ENCODE measurements at regions not wholly inside any gene's neighbourhood (a gene's known extent, or its start where the extent isn't known, plus 50 kb on each side); places are given as distances from the start of the nearest gene placed in this dataset.

DNA sequence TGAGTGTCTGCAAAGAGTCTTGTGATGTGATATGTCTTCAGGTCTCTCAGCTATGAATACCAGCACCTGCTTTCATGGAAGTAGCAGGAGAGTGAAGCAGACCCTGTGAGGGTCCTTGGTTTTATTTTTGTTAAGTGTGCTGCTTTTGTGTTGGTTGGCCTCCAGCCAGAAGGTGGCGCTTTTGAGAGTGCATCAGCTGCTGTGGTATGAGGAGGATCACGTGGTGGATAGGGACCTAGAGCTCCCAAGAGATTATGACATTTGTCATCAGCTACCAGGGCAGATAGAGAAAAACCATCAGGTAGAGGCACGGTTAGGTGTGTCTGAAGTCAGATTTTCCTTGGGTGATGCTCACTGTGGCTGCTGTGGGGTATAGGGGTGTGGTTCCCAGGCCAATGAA lies 1232.1 kb downstream of the MRPL39 start:
- DNase-seq = no peak

DNA sequence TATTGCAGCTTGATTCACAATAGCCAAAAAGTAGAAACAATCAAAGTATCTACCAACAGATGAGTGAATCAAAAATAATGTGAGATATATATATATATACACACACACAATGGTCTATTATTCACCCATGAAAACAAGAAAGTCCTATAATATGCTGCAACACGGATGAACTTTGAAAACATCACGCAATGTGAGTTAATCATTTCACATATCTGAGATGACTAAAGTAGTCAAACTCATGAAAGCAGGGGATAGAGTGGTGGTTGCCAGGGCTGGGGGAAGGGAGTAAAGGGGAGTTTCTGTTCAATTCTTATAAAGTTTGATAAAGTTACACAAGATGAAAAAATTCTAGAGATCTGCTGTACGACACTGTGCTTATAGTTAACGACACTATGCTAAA lies 1234.8 kb downstream of the MRPL39 start:
- DNase-seq = no peak

DNA sequence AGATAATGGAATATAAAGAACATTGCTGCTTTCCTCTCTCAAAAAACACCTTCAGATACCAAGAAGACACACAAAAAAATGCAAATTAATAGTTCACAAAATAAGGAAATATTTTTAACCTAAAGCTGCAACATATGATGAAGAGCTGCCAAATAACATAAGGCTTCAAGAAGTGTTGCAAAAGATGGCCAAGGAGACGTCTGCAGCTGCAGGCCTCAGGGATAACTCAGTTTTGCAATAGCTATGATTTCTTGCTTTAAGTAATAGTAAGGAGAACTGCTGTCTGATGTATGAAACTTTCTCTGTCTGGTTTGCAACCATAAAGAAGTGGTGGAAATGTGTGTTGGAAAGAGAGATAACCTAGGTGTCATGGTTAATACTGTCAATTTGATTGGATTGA lies 1237.5 kb downstream of the MRPL39 start:
- DNase-seq = no peak

DNA sequence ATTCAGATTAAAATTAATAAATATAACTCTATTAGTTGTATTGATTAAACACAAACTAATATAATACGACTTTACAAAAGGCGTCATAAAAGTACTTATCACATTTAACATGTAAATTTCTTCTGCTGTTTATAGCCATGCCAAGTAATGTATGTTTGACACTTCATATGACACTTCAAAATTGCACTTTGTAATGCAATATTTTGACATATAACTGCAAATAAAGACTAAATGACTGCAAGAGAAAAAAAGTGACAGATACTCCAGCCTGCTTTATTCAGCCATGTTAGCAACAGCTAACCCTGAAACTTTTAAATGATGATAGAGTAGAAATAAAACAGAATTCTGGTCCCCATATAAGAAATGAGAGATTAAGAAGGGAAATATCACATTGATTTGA lies 1238.0 kb downstream of the MRPL39 start:
- DNase-seq = no peak

DNA sequence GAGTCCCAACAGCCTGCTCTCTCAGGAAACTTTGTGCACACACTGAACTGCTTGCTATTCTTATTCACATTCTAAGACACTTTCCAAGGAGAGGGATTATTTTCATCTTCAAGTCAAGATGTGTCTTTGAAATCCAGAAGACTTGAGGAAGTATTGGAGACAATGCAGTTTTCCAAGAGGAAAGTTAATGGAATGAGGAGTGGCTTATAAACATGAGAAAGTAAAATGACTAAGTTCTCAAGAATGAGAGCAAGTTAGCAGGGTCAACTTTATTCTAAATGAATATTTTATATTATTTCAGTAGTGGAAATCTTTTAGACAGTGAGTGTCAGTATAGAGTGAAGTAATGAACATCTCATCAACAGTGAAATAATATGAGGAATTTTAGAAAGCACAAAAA lies 1239.3 kb downstream of the MRPL39 start:
- DNase-seq = no peak

DNA sequence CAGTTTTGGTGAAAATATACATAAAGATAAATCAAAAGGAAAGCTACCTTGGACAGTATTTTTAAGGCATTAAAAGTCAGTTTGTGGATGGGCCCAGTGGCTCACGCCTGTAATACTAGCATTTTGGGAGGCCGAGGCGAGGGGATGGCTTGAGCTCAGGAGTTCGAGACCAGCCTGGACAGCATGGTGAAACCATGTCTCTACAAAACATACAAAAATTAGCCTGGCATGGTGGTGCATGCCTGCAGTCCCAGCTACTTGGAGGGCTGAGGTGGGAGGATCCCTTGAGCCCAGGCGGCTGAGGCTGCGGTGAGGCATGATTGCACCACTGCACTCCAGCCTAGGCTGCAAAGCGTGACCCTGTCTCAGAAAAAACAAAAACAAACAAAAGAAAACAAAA lies 1253.8 kb downstream of the MRPL39 start:
- DNase-seq = no peak

DNA sequence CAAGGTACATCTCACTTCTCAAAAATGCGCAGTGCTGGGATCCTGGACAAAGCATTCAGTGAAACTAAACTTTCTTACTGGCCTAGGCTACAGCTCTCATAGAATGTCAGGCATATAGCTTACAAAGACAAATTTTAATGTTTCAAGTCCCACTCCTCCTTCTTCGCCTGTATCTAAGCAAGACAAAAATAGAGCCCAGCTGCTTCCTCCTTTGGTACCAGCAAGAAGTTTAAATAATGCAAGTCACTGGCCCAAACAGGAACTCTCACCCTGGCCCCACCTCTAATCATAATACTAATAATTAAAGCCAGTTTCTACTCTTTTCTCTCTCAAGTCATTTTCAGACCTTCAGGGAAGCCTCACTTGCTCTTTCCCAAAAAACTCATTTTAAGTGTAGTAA lies 1267.9 kb downstream of the MRPL39 start:
- DNase-seq = no peak

DNA sequence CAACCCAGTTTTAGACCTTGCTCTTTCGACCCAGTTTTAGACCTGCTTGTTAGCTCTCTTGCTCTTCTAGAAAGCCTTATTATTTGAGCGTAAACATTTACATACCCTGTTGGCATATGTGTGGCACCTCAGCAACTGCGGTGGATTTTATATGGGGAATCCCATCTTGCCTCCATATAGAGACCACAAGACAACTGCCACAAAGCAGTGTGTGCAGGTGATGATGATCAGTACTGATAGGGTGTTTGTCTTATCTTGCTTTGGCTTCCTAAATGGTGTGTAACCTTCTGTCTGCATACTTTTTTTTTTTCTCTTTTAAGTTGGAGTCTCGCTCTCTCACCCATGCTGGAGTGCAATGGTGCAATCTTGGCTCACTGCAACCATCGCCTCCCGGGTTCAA lies 1270.8 kb downstream of the MRPL39 start:
- no peak for DNase-seq

DNA sequence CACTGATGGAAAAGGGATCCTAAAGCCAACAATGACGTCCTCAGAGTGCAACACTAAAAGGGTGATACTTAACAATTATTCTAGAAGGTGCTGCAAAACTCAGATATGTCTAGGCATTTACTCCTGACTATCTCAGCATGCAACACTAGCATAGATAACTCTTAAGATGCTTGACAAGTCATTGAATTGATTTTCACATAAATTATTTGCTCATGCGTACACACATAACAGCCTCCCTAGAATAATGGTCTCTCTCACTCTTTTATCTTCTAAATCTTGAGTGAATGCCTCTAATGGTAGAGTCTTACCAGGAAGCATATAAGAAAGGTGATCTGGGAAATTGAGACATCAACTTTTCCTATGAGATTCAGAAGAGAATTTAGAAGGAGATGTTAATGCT lies 1283.7 kb downstream of the MRPL39 start:
- DNase-seq = no peak

DNA sequence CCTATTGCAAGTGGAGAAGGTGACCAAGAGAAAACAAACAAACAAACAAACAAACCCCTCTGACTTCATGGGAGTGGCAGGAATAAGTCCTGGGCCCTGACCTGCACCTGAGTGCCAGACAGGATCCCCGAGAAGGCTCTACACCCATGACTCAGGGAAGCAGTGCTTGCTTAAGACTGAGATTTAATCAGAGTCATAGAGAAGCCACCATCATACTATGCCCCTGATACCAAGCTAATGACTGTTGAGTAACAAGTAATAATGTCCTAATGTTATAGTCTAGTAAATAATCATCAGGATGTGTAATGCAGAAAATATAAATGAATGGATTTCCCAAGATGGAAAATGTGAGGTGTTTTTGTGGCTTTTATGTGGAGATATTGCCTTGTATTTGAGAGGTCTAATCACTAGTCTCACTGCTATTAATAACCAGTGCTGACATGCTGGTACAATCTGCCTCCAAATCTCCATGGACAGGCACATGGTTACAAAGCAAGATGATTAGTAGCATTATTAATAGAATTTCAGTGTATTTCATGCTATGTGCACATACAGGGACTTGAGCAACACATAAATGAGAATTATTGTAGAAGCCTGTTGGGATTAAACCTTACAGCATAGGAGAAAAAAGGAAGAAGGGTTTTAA lies 1290.9 kb downstream of the MRPL39 start:
- no peak for DNase-seq

DNA sequence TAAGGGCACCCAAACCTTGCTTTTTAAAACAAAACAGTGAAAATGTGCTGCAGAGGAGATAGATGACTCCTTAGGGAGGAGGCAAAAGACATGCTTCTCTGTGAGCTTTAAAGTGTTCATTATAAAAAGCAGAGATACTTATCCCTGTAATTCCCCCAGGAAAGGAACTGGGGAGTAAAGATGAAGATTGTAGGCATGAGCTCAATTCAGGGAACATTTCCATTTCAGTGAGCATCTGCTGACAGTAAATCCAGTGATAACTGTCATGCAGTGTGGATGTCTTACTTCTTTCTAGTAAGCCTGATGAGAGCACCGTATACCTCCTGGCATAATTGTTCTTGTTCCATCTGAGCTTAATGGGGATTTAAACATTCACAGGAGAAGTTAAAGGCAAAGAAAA lies 1296.5 kb downstream of the MRPL39 start:
- no peak for DNase-seq

DNA sequence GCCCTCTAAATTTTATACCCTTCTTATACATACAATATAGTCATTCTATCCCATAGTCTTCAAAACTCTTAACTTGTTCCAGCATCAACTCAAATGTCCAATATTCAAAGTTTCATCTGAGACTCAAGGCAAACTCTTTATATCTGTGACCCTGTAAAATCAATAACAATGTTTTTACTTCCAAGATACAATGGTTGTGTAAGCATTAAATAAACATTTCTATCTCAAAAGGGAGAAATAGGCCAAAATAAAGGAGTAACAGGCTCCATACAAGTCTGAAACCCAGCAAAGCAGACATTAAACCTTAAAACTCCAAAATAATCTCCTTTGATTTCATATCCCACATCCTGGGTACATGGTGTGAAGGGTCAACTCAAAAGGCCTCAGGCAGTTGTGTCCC lies 1299.1 kb downstream of the MRPL39 start:
- no peak for DNase-seq

DNA sequence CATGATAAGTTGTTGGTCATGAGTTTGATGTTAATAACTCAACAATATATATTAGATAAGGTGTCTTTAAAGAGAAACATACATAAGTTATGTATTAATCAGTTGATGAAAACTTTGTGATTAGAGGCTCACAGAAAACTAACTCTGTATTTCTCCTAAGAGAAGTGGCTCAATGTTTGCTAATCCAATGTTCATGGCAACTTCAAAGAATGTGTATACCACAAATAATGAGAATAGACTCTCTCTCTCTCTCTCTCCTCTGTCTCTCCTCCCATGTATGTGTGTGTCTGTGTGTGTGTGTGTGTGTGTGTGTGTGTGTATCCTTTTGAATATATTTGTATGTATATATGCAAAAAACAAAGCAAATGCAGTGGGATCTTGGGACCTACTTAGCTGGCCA lies 1304.9 kb downstream of the MRPL39 start:
- DNase-seq = no peak

DNA sequence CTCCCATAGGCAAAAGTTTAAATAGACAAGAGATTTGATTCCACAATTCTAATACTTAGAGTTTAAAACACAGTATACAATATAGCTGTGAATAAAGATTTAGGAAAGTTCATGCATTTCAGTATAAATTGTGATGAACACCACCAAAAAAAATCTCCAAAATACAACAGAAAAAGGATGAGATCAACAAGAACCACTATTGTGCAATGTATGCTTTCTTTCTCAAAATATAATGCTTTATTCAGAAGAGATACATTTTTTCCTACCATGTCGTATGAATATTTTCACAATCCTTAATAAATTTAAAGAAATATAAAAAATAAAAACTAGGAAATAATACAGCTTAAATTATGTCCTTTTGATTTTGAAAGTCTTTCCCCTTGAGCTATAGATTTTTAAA lies 1309.2 kb downstream of the MRPL39 start:
- no peak for DNase-seq

DNA sequence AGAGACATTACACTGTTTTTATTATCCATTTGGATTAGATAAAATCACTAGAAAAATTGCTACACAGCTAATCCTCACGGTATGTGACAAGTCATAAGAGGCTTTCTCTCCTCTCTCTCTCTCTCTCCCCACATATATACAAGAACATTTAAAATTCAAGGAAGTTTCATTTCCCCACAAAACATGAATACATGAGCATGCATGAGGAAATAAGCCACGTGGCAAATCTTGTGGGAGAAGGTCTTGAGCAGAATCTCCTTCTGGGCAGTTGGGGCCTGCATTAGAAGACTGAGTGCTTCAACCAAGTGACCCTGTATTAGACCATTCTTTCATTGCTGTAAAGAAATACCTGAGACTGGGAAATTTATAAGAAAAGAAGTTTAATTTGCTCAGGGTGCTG lies 1313.1 kb downstream of the MRPL39 start:
- DNase-seq = no peak

DNA sequence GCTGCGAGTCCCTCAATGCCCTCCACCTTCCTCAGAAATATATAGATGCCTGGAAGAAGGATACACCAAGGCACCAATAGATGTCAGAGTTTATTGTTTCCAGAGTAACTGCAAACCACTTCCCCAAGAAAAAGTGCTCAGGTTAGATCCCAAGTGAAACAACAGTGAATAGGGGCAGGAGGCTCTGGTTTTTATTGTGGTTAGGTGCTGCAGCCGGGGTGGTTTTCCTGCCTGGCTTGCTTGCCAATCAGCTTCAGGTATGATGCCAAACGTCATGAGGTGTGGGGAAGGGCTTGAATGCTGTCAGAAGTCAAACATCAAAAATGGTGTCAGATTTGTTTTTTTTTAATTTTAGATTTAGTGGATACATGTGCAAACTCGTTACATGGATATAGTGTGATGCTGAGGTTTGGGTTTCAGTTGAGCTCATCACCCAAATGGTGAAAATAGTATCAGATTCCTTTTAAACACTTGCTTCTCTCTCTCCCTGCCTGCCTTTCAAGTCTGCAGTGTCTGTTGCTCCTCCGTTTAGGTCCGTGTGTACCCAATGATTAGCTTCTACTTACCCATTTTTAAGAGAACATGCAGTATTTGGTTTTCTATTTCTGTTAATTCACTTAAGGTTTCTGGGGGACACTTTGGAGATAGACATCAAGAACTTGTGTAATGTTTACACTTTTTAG lies 1317.0 kb downstream of the MRPL39 start:
- no peak for DNase-seq

DNA sequence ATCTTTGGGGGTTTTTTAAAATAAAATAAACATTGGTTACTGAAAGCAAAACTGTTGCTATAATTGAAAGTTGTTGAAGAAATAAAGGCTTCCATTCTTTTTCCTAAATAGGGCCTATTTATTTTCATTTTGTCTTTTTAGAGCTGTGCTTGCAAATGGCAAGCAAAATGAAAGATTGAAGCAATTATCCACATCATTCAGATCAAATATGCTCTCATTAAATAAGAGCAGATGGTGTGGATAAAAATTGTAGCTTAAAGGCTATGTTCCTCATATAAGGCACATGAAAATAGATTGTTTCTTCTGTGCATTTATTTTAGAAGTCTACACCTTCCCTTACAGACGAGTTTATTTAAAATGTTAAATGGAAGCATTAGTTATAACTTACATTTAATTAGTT lies 1317.7 kb downstream of the MRPL39 start:
- DNase-seq = no peak

DNA sequence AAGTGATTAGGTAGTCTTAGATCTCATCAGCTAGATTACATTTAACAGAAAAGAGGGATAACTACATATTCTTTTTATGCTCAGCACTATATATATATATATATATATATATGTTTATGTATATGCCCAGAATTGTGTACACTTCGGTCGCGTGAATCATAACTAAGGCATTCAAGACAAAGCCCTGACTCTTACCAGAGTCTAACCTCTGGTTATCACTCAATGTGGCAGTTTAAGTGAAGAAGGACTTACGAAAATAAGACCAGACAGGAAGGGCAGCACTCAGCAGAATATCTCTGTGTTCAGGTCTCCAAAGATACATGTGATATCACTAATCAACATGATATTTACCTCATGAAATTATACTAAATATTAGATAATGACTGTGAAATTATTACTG lies 1326.7 kb downstream of the MRPL39 start:
- DNase-seq = no peak

DNA sequence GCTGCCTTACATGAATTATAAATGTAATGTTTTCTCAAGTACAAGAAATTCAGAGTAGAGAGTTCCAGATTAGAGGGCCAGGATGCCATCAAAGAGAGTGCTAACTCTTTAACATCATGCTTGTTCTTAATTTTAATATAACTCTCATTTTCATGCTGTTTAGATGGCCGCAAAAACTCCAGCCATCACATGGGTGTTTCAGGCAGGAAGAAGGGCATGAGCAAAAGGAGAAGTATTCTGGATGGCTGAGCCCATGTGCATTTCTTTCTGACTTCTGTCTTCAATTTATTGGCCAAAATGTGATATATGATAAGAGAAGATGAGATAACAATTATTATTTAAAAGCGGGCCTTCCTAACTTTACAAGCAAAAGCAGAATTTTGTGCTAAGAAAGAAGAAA lies 1328.6 kb downstream of the MRPL39 start:
- DNase-seq = no peak

DNA sequence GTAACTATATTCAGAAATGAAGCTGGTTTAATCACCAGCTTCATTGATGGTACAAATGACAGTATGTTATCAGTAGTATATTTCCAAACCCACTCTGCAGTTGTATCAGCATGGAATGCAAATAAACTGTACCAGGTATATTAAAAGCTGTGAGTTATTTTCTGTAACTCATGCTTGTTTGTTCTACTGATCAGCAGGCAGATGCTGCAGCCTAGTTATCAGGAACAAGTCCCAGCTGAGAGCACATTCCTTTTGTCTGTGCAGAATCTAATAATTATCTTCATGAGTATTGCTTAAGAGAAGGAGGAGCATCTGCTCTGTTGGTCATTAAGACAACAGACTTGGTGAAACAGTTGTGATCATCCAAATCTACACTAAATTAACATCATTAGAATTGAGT lies 1331.1 kb downstream of the MRPL39 start:
- no peak for DNase-seq

DNA sequence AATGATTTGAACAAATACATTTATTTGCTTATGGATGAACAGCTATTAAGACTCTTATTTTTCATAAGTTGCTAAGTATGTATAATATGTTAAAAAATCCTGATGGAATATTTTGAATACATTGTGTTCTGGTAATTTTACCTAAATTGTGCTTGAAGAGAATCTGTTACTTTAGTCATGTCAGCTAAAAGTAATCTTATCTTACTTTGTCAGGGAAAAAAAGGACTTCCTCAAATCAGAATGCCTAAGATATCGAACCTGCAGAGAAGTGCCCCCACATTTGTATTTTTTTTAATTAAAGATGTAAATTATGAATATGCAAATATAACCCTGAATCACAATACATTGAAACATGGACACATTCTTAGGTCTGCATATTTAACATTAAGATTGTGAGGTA lies 1331.7 kb downstream of the MRPL39 start:
- DNase-seq = no peak

DNA sequence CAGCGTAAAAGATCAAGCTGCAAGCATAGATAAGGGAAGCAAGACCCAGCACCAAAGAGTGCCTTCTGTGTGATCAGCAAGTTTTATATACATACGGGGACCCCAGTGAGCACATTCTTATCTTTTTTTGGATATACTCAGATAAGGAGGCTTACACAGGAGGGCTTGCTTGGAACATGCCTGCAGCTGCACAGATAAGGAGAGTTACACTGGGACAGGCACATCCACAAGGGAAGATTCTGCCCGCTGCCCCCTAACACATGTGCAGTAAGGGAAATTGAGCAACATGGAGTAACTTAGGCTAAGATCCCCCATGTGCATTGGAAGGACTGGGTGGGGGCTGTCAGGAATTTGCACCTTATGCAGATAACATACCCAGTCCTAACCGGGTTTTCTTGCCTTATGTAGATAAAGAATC lies 1334.8 kb downstream of the MRPL39 start:
- no peak for DNase-seq

DNA sequence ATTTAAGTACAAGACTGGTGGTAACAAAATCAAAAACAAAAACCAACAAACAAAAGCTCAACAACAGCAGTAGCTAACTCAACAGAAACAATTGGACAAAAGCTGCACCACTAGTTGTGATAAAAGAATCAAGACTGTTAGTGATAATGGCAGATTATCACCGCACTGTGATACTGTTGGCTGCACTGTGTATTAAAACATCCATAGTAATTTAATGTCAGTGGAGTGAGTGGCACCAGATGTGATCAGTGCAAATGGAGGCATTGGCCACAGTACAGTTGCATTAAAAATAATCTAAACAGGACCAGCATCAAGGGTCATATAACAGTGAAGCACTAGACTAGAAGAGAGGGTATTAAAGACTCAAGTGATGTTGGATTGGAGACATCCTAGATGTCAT lies 1341.3 kb downstream of the MRPL39 start:
- DNase-seq = no peak

DNA sequence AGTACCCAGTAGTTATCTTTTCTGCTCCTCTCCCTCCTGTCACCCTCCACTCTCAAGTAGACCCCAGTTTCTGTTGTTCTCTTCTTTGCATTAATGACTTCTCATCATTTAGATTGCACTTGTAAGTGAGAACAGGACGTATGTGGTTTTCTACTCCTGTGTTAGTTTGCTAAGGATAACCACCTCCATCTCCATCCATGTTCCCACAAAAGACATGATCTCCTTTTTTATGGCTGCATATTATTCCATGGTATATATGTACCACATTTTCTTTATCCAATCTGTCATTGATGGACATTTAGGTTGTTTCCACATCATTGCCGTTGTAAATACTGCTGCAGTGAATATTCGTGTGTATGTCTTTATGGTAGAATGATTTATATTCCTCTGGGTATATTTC lies 1346.5 kb downstream of the MRPL39 start:
- DNase-seq = no peak

All from hypothalamus (tissue), 51 donors.